GM13976 (cell line): ENCODE measurements at regions not wholly inside any gene's neighbourhood (a gene's known extent, or its start where the extent isn't known, plus 50 kb on each side); places are given as distances from the start of the nearest gene placed in this dataset.

Source experiments
- DNase-seq: peaks from one replicate; pipeline ENCODE4 v3.0.0; 2012; ENCODE audit warnings: low spot score
- in situ Hi-C: fragments of 300-500 bp; cut with MboI; formaldehyde crosslinking; loops from one replicate; pipeline ENCODE4 v1.12.0; 2022; ENCODE audit warnings: low sequenced_read_pairs, mixed read lengths, inconsistent platforms; ENCODE audit not compliant: unreplicated experiment
- TF ChIP-seq, protein P1 (sequence below): IDR thresholded peaks from 2 replicates; pipeline ENCODE4 v1.5.1; 2012; ENCODE audit warnings: borderline replicate concordance, mild to moderate bottlenecking; ENCODE audit not compliant: insufficient read depth; ENCODE audit errors: extremely low read depth, missing control alignments, control extremely low read depth

DNA sequence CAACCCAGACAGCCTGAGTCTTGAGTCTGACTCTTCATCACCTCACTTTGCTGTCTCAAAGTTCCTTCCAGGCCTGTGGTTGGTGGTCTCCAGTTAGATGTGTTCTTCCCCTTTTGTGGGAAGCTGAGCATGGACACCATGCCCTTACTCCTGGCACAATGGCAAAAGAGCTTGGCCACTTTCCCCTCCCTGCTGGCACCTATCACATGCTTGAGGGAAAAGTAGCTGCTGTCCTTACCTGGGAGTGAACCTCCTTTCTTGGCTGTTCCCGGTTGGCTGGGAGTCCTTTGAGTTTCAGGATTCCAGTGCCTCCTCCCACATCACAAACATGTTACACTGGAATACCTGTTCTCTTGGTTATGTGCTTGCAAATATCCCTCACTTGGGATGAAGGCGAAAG is 97.8 kb downstream of the GATA6 start:
- DNase-seq: no peak
- in situ Hi-C loops: loop anchor here (25.0 kb wide), 1 partner anchor 95 kb away; no protein-coding TSS in a partner anchor
- TF ChIP-seq, protein P1, sequence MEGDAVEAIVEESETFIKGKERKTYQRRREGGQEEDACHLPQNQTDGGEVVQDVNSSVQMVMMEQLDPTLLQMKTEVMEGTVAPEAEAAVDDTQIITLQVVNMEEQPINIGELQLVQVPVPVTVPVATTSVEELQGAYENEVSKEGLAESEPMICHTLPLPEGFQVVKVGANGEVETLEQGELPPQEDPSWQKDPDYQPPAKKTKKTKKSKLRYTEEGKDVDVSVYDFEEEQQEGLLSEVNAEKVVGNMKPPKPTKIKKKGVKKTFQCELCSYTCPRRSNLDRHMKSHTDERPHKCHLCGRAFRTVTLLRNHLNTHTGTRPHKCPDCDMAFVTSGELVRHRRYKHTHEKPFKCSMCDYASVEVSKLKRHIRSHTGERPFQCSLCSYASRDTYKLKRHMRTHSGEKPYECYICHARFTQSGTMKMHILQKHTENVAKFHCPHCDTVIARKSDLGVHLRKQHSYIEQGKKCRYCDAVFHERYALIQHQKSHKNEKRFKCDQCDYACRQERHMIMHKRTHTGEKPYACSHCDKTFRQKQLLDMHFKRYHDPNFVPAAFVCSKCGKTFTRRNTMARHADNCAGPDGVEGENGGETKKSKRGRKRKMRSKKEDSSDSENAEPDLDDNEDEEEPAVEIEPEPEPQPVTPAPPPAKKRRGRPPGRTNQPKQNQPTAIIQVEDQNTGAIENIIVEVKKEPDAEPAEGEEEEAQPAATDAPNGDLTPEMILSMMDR: no peak

DNA sequence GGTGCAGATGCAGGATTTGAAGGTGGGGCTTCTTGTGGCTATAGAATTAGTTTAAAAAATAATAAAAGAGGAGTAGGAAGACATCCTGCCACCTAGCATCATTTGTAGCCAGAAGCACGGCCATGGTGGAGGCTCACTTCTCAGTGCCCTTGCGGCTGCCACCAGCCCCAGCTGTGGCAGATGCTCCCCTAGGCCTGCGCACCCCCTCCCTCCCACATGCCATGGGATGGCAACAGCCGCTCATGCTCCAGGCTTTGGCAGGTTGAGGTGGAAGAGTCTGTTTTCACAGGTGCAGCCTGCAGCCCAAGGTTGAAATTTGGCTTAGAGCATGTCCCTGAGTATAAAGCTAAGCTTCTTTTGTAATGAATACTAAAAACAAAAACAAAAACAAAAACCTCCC is 96.4 kb downstream of the GATA6 start:
- no peak for DNase-seq
- in situ Hi-C loops: loop anchor here (25.0 kb wide), 1 partner anchor 96 kb away; no protein-coding TSS in a partner anchor

DNA sequence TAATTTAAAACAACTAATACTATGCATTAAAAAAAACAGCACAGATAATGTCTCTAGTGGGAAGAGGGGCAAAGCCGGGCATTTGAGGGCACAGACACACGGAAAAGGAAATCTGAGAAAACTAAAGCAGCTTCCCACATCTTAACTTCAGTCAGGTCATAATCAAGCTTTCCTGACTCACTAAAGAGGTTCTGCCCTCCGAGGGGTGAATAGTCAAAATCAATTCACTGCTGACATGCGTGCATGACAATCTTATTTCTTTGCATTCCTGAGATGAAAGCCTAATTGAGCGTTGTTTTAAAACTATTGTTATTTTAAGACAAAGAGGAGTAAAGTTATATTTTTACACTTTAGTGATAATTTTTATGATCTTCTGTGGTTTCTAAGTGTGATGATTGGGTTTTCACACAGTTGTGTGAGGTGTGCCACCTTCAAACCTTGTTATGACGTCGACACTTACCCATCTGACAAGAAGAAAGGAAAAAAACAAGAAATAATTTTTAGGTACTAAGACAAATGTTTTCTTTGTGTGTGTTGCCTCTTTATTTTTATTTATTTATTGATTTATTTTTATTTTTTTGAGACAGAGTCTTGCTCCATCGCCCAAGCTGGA is 90.9 kb downstream of the GATA6 start:
- TF ChIP-seq, protein P1: no peak
- in situ Hi-C loops: loop anchor here (25.0 kb wide), 1 partner anchor 102 kb away; no protein-coding TSS in a partner anchor
- DNase-seq: no peak

More for the DNA sequence above, 96.4 kb downstream of the GATA6 start:
- TF ChIP-seq, protein P1: no peak

DNA sequence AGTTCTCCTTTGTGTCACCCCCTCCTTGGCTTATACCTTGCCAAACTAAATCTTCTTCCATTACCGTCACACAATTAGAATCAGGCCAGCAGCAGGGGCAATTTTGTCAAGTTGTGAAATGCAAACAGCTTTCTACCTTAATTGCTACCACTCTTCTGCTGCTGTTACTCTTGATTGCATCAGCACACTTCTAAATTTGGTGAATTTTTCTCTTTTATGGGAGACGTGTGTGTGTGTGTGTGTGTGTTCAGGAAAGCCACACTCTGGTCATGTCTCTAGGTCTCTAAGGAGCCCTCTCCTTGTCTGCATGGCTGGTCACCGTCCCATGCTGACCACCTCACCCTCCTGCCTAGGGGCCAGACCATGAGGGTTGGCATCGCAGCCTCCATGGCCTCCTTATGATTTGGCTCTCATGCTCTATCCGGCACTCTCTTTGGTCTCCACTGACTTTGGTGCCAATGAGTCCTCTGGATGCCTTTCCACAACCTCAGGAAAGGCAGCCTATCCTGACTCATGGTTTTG is 87.7 kb downstream of the GATA6 start:
- in situ Hi-C loops: loop anchor here (25.0 kb wide), 1 partner anchor 105 kb away; no protein-coding TSS in a partner anchor
- DNase-seq: no peak
- TF ChIP-seq, protein P1: no peak

DNA sequence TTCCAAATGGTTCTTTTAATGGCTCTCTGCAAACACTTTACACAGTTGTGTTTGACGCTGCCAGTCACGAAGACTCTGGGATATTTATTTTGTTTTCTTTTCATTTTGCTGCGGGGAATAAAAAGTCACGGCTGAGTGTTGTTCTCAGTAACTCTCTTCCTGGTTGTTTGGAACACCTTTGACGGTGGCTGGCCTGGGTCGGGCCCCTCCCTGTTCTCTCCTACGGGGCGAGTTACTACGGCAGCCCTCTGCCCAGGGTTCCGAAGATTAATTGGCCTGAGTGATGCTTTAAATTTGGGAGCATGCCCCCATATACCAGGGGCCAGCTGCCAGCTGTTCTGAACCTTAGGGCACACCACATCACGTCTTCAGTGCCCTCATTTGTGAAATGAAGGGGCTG is 84.7 kb downstream of the GATA6 start:
- in situ Hi-C loops: loop anchor here (25.0 kb wide), 1 partner anchor 108 kb away; no protein-coding TSS in a partner anchor
- TF ChIP-seq, protein P1: no peak
- no peak for DNase-seq

DNA sequence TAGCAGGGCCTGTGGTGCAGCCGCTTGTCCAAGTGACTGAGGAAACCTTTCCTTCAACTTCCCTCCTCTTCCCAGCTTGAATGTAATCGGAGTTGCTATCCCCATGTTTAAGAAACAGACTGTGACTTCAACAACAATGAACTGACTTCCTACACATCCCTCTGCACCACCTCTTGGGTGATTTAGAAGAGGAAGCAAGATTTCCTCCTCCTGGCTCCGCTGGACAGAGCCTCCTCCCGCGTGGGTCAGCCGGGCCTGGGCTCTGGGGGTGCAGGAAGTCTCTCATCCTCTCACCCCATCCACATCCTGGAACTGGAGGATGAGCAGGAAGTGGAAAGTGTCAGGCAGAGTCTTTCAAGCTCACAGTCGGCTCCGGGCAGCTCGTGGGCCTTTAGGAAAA is 84.3 kb downstream of the GATA6 start:
- in situ Hi-C loops: loop anchor here (25.0 kb wide), 1 partner anchor 109 kb away; no protein-coding TSS in a partner anchor
- TF ChIP-seq, protein P1: no peak
- DNase-seq: no peak
